T-helper 1 cell (primary cell): ENCODE measurements at regions not wholly inside any gene's neighbourhood (a gene's known extent, or its start where the extent isn't known, plus 50 kb on each side); places are given as distances from the start of the nearest gene placed in this dataset.
"Not testable (repeated sequence)": the region's sequence is repeated elsewhere in the genome, so short reads cannot be mapped to it uniquely, and the experiment has no call there.

Source experiments
- DNase-seq, 5 donors: peaks; one replicate each; pipeline ENCODE4 v3.0.0-alpha.2; 2012 to 2020

DNA sequence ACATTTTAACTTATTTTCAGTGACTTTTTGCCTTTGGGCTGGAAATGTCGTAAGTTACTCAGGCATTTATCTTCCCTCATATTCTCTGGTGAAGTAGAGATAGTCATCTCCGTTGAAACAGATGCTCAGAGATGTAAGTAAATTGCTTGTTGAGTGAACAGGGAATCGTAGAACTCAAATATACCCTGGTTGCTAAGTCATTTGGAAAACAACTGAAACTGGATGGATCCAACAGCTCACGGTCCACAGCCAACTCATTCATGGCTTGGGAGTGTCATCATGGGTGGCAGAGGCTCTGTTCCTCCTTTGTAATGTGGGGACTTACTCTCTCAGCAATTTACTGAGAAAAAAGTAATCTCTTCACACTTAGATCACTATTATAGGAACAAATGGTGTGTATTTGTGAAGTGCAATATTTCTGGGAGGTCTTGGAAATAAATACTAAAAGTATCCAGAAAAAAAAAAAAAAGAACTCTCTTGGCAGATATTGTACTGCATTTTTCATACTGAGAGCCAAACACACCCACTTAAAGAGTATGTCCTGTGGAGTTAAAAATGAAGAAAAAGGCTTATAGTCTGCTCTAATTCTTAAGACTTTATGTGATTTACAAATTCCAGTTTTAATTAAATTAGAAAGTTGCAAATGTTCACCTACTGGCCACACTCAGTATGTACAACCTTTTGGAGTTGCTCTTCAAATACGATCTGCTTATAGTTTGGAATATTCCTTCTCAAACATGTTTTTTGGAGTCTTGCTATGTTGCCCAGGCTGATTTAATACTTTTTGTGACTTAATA lies 107.4 kb downstream of the LEPR start:
- DNase-seq = no peak

DNA sequence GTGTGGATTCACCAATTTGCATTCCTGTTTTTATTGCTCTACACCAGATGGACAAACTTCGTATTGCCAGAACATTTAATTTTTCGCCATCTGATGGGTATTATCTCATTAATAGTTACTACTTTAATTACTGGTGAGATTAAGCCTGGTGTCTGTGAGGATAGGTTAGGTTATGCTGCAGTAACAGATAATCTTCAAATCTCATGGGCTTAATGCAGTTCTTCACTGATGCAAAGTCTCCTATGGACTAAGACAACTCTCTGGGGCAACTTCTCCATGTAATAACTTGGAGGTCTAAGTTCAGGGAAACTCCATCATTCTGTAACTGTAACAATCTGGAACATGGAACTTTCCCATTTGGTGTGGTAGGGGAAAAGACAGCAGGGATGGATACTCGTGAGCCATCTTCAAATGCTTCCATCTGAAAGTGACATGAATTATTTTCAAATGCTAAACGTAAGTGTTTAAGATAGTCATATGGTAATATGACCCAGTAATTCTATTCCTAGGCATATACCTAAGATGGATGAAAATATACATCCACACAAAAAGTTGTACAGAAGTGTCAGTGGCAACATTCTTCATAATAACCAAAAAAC lies 111.6 kb downstream of the LEPR start:
- DNase-seq = no peak

DNA sequence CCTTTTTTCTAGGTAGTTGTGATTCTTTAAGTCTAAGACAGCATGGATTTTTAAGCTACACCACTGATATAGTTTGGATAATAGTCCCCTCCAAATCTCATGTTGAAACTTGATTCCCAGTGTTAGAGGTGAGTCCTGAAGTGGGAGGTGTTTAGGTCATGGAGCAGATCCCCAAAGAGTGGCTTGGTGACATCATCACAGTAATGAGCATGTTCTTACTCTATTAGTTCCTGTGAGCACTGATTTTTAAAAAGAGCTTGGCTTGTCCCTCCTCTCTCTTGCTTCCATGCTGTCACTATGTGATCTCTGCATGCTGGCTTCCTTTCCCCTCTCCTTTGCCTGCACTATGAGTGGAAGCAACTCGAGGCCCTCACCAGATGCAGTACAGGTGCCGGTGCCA lies 115.5 kb downstream of the LEPR start:
- DNase-seq = no peak

DNA sequence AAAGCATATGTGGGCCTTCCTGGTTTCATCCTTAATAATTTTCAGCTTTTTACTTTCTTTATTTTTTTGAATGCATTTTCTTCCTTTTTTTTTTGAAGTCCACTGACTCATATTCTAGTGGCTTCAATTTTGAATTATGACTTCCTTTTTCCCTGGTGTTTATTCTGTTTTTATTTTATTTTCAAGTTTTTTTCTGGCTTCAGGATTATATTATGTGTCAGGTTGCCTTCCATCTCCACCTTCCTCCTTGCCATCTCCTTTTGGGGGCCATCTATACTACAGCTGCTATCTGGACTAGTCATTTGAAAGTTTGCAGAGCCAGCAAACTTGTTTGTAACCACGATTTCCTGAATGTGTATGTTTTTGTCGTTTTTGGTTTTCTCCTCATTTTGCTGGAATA lies 117.6 kb downstream of the LEPR start:
- no peak for DNase-seq

DNA sequence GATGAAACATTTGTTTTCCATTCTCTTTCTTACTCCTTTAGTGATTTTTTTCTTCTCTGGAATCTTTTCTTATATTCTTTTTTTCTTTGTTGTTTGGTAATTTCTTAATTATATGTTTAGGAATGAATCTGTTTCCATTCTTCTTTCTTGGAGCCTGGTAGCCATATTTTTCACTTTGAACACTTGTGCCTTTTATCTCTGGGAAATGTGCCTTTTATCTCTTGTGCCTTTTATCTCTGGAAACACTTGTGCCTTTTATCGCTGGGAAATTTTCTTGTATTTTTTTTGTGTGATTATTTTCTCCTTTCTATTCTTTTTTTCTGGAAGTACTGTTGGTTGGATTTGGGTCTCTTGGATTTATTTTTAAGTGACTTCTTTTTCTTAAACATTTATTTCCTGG lies 118.2 kb downstream of the LEPR start:
- DNase-seq = no peak

DNA sequence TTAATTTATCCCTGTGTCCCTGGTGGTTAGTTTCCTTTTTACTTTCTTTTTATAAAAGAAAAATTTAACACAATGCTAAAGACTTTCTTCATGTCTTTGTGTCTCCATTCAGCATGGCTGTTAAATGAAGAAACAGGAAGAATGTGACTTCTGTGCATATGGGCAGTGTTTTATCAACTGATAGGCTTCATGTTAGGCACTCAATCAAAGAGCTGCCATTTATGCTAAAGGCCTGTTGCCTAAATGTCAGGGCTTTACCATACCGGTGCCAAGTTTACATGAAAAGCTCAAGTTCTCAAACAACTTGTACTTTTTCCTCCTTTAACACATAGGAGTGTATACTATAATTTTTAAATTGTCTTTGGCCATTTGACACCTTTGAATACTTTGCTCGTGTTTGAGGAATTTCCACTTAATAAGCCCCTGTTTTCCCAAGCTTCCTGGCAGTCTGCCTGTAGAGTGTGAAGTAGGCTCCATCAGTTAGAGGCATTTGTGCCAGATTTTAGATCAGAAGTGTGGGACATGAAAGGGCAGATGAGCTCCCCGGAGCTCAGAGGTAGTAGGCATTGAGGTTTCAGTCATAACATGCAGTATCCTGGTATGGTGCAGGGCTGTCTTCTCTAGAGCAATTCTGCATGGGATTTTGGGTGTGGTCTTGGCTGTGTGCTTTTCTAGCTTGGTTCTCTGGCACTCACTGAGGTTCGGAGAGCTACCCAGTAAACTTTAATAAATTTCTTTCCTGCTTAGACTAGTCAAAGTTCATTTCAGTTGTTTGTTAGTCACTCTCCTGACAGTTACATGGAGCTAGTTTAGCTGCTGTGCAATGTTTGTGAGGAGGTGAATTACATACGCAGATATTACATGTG lies 119.0 kb downstream of the LEPR start:
- no peak for DNase-seq

DNA sequence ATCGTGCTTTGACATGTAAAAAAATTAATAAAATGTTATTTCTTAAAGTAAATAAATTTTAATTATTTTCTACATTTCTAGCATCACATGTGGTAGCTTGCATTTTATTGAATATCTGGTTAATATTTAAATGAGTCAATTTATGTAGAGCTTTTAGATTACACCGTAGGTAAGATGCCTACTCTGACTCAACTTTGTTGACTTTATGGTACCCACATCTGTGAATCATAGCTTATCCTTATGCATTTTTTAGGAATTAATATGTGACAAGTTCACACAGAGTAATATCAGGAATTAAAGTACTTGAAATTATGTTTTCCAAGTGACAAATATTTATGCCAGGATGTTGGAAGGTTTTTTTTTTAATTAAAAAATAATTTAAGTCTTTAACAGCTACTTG lies 120.7 kb downstream of the LEPR start:
- DNase-seq = no peak

DNA sequence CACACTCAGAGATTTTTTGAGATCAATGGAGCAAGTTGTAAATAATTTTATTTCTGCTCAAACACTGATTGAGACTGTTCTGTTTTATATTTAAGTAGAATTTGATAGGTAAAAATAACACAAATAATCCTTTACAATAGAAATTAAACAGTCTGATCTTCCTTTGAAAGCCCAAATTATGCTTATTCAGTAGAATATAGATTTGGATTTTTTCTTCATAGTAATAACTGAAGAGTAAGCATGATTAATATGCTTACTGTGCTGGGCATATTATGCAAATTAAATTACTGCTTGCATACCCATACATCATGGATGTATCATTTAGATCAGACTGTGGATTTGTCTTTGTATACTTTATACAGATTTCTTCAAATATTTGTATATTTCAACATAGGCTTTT lies 121.4 kb downstream of the LEPR start:
- no peak for DNase-seq

DNA sequence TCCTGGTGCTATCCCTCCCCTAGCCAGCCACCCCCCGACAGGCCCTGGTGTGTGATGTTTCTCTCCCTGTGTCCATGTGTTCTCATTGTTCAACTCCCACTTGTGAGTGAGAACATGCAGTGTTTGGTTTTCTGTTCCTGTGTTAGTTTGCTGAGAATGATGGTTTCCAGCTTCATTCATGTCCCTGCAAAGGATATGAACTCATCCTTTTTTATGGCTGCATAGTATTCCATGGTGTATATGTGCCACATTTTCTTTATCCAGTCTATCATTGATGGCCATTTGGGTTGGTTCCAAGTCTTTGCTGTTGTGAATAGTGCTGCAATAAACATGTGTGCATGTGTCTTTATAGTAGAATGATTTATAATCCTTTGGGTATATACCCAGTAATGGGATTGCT lies 122.1 kb downstream of the LEPR start:
- DNase-seq = not testable (repeated sequence)

DNA sequence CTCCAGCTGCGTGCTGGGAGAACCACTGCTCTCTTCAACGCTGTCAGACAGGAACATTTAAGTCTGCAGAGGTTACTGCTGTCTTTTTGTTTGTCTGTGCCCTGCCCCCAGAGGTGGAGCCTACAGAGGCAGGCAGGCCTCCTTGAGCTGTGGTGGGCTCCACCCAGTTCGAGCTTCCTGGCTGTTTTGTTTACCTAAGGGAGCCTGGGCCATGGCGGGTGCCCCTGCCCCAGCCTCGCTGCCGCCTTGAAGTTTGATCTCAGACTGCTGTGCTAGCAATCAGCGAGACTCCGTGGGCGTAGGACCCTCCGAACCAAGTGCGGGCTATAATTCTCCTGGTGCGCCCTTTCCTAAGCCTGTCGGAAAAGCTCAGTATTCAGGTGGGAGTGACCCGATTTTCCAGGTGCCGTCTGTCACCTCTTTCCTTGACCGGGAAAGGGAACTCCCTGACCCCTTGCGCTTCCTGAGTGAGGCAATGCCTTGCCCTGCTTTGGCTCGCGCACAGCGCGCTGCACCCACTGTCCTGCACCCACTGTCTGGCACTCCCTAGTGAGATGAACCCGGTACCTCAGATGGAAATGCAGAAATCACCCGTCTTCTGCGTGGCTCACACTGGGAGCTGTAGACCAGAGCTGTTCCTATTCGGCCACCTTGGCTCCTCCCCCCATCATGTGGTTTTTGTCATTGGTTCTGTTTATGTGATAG lies 130.0 kb downstream of the LEPR start:
- DNase-seq = not testable (repeated sequence)

DNA sequence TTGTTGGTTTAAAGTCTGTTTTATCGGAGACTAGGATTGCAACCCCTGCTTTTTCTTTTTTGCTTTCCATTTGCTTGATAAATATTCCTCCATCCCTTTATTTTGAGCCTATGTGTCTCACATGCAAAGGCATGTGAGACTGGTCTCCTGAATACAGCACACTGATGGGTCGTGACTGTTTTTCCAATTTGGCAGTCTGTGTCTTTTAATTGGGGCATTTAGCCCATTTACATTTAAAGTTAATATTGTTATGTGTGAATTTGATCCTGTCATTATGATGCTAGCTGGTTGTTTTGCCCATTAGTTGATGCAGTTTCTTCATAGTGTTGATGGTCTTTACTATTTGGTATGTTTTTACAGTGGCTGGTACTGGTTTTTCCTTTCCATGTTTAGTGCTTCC lies 132.0 kb downstream of the LEPR start:
- not testable (repeated sequence) for DNase-seq

DNA sequence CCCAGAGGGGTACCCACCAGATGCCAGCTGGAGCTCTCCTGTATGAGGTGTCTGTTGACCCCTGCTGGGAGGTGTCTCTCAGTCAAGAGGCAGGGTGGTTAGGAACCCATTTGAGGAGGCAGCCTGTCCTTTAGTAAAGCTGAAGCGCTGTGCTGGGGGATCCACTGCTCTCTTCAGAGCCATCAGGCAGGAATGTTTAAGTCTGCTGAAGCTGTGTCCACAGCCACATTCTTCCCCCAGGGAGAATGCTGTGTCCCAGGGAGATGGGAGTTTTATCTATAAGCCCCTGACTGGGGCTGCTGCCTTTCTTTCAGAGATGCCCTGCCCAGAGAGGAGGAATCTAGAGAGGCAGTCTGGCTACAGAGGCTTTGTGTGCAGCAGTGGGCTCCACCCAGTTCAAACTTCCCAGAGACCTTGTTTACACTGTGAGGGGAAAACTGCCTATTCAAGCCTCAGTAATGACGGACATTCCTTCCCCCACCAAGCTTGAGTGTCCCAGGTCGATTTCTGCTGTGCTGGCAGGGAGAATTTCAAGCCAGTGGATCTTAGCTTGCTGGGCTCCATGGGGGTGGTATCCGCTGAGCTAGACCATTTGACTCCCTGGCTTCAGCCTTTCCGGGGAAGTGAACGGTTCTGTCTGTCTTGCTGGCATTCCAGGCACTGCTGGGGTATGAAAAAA lies 133.8 kb downstream of the LEPR start:
- DNase-seq = not testable (repeated sequence)

DNA sequence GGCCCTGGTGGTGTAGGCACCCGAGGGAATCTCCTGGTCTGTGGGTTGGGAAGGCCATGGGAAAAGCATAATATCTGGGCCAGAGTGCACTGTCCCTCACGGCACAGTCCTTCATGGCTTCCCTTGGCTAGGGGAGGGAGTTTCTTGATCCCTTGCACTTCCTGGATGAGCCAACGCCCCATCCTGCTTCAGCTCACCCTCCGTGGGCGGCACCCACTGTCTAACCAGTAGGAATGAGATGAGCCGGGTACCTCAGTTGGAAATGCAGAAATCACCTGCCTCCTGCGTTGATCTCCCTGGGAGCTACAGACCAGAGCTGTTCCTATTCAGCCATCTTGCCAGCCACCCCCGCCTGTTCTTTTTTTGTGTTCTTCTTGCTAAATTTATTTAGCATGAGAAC lies 134.4 kb downstream of the LEPR start:
- no peak for DNase-seq

DNA sequence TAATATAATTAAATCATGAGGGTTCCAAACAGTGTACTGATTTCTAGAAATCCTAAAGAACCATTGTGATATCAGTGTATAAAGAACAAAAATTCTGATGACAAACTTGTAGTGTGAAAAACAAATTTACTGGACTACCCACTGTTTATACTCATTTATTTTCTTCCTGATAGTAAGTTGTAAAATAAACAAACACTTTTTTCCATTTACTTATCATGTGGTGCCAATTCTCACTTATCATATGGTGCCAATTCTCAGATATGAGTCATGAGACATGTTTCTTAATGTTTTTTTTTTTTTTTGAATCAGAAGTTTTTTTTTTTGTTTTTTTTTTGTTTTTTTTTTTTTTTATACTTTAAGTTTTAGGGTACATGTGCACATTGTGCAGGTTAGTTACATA lies 137.7 kb downstream of the LEPR start:
- DNase-seq = no peak

DNA sequence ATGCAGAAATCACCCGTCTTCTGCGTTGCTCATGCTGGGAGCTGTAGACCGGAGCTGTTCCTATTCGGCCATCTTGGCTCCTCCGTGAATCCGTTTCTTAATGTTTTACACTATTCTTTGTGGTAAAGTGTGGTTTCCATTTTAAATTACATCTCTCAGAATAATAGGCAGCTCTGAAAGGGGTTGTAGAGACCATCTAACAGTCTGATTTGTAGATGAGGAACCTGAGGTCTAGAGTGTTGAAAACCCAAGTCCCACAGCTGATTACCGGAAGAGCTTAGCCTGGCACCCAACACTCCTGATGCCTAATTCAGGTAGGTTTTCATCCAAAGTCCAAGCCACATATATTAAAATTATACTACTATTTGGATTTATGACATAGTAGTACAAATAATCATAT lies 144.0 kb downstream of the LEPR start:
- DNase-seq = no peak

DNA sequence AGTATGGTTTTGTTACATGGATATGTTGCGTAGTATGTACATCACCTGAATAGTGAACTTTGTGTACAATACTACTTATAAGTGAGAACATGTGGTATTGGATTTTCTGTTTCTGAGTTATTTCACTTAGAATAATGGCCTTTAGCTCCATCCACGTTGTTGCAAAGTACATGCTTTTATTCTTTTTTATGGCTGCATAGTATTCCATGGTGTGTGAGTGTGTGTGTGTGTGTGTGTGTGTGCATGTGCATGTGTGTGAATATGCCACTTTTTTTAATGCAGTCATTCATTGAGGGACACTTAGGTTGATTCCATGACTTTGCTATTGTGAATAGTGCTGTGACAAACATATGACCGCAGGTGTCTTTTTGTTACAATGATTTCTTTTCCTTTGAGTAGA lies 147.8 kb downstream of the LEPR start:
- no peak for DNase-seq

DNA sequence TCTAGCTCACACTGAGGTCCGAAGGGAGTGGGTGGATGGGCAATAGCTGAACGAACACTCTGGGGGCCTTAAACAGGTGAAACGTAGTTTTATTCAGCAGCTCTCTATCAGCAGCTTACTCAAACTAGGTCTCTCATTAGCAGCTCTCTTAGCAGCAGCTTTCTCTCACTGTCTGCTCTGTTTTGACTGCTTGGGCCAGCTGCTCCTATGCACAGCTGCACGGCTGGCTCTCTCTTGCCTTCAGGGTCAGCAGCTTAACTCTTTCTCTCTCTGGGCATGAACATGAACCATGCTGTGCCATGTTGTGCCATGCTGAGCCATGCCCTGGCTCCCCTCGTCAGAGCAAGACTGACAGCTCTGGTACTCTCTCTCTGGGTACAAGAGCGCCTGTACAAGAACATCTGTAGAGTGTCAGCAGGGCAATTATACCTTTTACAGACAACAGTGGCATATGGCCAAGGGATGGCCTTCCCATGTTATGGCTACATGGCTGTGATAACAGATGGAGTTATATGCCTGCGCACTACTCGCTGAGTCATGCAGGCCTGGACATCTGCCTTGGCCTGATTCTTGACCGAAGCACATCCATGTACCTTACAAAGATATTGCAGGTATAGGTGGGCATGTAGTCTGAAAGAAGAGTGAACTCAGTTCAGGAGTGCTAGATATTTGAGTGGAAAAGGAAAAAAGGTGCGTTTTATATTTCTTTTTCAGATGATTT lies 152.4 kb downstream of the LEPR start:
- no peak for DNase-seq

DNA sequence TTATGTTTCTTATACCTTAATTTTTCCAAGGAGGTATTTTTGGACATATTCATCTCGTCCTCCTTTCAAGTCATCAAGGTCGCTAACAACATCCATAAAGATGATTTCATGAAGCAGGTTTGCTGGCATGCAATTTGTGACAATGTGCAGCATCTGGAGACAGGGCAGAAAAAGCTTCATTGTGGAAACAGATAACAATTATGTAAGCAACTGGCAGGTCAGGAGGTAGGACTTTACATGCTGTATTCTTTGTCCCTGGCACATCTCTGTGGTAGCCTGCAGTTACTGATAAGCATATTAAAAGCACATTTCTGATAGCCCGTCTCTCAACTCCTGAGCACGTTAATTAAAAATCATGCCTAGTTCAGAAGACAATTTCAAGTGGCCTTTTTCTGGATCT lies 156.8 kb downstream of the LEPR start:
- no peak for DNase-seq

DNA sequence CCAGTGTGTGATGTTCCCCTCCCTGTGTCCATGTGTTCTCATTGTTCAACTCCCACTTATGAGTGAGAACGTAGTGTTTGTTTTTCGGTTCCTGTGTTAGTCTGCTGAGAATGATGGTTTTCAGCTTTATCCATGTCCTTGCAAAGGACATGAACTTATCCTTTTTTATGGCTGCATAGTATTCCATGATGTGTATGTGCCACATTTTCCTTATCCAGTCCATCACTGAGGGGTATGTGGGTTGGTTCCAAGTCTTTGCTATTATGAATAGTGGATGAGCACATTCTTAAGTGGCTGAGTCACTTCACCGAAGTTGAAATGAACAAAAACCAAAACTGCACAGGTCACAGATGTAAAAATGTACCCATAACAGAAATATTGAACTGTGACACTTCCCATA lies 157.5 kb downstream of the LEPR start:
- DNase-seq = not testable (repeated sequence)

DNA sequence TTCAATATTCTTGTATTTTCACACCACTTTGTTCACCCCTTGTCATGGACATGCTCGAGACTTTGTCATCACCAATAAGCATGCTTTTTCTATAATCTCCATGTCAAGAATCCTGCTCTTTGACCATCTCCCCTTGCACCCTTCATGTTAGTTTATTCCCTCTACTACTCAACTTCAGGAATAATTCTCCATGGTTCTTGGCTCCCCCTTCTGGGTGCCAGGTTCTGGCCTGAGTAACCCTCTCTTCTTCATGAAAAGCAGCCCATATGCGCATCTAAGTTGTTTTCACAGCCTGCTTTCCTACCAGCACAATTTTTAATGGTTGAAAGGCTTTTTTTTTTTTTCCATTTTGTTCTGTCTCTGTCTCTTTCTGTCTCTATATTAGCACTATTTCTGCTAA lies 160.7 kb downstream of the LEPR start:
- DNase-seq = no peak

DNA sequence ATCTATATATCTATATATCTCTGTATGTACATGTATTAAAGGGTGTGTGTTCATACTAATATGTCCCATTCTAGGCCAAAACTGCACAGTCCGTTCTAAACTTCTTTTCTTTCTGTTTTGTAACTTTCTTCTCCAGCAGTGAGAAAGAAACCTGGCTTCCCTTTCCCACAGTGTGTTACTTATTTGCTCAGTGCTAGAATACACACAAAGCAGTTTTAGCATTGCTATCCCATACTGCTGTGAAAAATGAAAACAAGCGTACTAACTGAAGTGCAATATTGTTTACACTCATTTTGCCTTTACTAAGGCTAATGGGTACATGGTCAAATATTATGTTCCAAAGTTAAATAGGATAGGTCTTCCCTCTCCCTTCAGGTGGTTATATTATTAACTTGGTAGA lies 163.9 kb downstream of the LEPR start:
- DNase-seq = no peak

DNA sequence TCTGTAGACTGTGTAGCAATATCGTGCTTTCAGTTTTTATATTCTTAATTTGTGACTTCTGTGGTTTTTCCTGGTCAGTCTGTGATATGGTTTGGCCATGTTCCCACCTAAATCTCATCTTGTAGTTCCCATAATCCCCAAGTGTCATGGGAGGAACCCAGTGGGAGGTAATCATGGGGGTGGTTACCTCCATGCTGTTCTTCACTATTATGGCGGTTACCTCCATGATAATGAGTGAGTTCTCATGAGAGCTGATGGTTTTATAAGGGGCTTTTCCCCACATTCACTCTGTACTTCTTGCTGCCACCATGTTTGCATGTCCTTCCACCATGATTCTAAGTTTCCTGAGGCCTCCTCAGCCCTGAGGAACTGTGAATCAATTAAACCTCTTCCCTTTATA lies 169.8 kb downstream of the LEPR start:
- no peak for DNase-seq
